Endodermal cell (in vitro differentiated cells): ENCODE measurements at regions not wholly inside any gene's neighbourhood (a gene's known extent, or its start where the extent isn't known, plus 50 kb on each side); places are given as distances from the start of the nearest gene placed in this dataset.

Source experiments
- DNase-seq: peaks from one replicate; pipeline ENCODE4 v3.0.0-alpha.2; 2017
- H3K27ac ChIP-seq: 2 replicates; pipeline ENCODE4 v1.5.1; 2013; ENCODE audit warnings: mild to moderate bottlenecking, low read depth, low read length, moderate library complexity
- H3K27me3 ChIP-seq: 2 replicates; pipeline ENCODE4 v1.6.1; 2013; ENCODE audit warnings: mild to moderate bottlenecking, low read length, moderate library complexity; ENCODE audit not compliant: insufficient read depth, control insufficient read depth, poor library complexity, severe bottlenecking
- H3K36me3 ChIP-seq: 2 replicates; pipeline ENCODE4 v1.7.0; 2013; ENCODE audit warnings: mild to moderate bottlenecking, low read length, moderate library complexity; ENCODE audit not compliant: control insufficient read depth, insufficient read depth
- H3K4me1 ChIP-seq: one replicate; pipeline ENCODE4 v1.7.0; 2013; ENCODE audit warnings: low read length; ENCODE audit not compliant: control insufficient read depth, insufficient read depth
- H3K4me3 ChIP-seq: 2 replicates; pipeline ENCODE4 v1.5.1; 2013; ENCODE audit warnings: mild to moderate bottlenecking, low read length, moderate library complexity
- H3K9ac ChIP-seq: 2 replicates; pipeline ENCODE4 v1.6.1; 2013; ENCODE audit warnings: mild to moderate bottlenecking, low read length, moderate library complexity; ENCODE audit not compliant: poor library complexity, severe bottlenecking; ENCODE audit errors: extremely low read depth
- H3K9me3 ChIP-seq: 2 replicates; pipeline ENCODE4 v1.6.1; 2013; ENCODE audit warnings: mild to moderate bottlenecking, low read length, moderate library complexity; ENCODE audit not compliant: control insufficient read depth
- H3K27ac Mint-ChIP-seq: 2 replicates; pipeline ENCODE4 v1.8.0; 2020; ENCODE audit warnings: mixed read lengths
- H3K27me3 Mint-ChIP-seq: 2 replicates; pipeline ENCODE4 v1.8.0; 2021; ENCODE audit warnings: mild to moderate bottlenecking, mixed read lengths; ENCODE audit not compliant: insufficient read depth
- H3K36me3 Mint-ChIP-seq: 2 replicates; pipeline ENCODE4 v1.8.0; 2020; ENCODE audit warnings: low read depth, mixed read lengths
- H3K4me1 Mint-ChIP-seq: 2 replicates; pipeline ENCODE4 v1.8.0; 2020; ENCODE audit warnings: mixed read lengths
- H3K4me3 Mint-ChIP-seq: 2 replicates; pipeline ENCODE4 v1.8.0; 2020; ENCODE audit warnings: mild to moderate bottlenecking, moderate library complexity, mixed read lengths
- H3K9me3 Mint-ChIP-seq: 2 replicates; pipeline ENCODE4 v1.8.0; 2020; ENCODE audit warnings: mild to moderate bottlenecking, mixed read lengths
- WGBS, 2 experiments: methylation state at CpG; one replicate each; pipeline versions ENCODE4 v1.1.5 to v1.1.7; 2013; ENCODE audit warnings: missing lambda C conversion rate in 2 of 2, mixed read lengths in 1 of 2; ENCODE audit not compliant: insufficient coverage in 1 of 2, insufficient read length in 1 of 2; 5-methylcytosine and 5-hydroxymethylcytosine counted together
- TF ChIP-seq, protein P1 (sequence below): fragments of 200-600 bp; sonication (generic); conservative IDR thresholded peaks from 2 replicates; pipeline ENCODE4 v1.5.0; 2021; ENCODE audit warnings: antibody characterized with exemption, mild to moderate bottlenecking

DNA sequence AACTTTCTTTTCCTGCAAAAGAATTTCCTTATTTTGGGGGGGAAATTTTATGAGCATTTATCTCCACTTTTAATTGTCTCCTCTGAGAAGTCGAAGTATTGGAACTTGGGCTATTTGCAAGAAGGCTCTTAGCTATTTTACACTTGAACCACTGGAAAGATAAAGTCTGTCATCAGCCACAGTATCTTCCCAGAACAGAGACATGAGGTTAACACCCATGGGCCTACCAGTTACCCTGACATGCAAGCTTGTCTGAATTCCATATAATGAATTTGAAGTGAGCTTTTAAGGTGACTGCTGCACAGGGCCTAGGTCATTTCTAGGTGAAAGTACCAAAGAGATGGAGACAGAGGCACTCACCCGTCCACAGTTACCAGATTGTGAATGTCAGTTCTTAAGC is 193.1 kb downstream of the SIM1 start:
- Mint-ChIP-seq H3K4me1 (peaks cover 7% of the 10 kb centered on the region), H3K27me3 (no peaks in the 10 kb centered on the region), H3K36me3 (no peaks in the 10 kb centered on the region), H3K4me3 (no peak overlapping the region), H3K27ac (no peak overlapping the region), H3K9me3 (peaks cover 9% of the 10 kb centered on the region)
- Histone ChIP-seq H3K36me3 (no peaks in the 10 kb centered on the region), H3K27ac (no peak overlapping the region), H3K27me3 (no peaks in the 10 kb centered on the region), H3K9ac (no peak overlapping the region), H3K9me3 (no peaks in the 10 kb centered on the region), H3K4me1 (no peaks in the 10 kb centered on the region), H3K4me3 (no peak overlapping the region)
- DNase-seq = no peak
- 96 to 100% methylated on average over 1 to 2 of the region's 2 CpGs for WGBS, 2 experiments
- TF ChIP-seq, protein P1, sequence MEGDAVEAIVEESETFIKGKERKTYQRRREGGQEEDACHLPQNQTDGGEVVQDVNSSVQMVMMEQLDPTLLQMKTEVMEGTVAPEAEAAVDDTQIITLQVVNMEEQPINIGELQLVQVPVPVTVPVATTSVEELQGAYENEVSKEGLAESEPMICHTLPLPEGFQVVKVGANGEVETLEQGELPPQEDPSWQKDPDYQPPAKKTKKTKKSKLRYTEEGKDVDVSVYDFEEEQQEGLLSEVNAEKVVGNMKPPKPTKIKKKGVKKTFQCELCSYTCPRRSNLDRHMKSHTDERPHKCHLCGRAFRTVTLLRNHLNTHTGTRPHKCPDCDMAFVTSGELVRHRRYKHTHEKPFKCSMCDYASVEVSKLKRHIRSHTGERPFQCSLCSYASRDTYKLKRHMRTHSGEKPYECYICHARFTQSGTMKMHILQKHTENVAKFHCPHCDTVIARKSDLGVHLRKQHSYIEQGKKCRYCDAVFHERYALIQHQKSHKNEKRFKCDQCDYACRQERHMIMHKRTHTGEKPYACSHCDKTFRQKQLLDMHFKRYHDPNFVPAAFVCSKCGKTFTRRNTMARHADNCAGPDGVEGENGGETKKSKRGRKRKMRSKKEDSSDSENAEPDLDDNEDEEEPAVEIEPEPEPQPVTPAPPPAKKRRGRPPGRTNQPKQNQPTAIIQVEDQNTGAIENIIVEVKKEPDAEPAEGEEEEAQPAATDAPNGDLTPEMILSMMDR = no peak

DNA sequence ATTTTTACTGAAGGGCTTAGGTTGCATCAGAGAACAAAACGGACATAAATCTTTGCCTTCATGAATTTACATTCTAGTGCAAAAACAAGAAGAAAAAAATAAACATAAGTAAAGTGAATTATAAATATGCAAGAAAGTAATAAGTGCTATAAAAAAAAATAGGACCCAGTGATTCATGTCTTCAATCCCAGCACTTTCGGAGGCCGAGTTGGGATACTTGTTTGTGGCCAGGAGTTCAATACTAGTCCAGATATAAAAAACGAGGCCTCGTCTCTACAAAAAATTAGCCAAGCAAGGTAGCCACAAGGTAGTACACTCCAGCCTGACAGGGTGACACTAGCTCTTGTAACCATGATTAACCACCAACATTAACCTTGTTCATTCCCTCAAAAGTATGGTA is 193.5 kb downstream of the SIM1 start:
- Mint-ChIP-seq H3K4me1 (peaks cover 12% of the 10 kb centered on the region), H3K4me3 (no peak overlapping the region), H3K9me3 (peaks cover 9% of the 10 kb centered on the region), H3K27me3 (no peaks in the 10 kb centered on the region), H3K36me3 (no peaks in the 10 kb centered on the region), H3K27ac (no peak overlapping the region)
- Histone ChIP-seq H3K27me3 (no peaks in the 10 kb centered on the region), H3K27ac (no peak overlapping the region), H3K4me3 (no peak overlapping the region), H3K36me3 (no peaks in the 10 kb centered on the region), H3K9me3 (no peaks in the 10 kb centered on the region), H3K9ac (no peak overlapping the region), H3K4me1 (no peaks in the 10 kb centered on the region)
- TF ChIP-seq, protein P1 = no peak
- no peak for DNase-seq
- WGBS, 2 experiments = 92 to 100% methylated on average over 4 to 5 of the region's 5 CpGs

DNA sequence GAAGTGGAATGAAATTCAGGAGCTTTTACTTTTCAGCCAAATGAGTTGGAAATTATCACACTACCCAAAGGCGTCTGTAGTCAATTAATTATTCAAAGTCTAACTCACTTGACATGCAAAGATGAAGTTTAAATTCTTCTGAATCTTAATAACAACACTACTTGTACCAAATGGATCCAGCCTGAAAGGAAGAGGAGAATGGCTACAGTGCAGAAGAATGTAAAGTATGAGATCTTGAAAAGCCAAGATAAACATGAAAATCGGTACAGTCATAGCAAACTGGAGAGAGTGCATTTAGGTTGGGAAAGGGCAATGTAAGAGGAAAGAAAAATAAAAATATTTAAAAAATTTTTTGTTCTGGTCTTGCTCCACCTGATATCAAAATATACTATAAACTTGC is 195.5 kb downstream of the SIM1 start:
- Mint-ChIP-seq H3K4me1 (peaks cover 12% of the 10 kb centered on the region), H3K27me3 (no peaks in the 10 kb centered on the region), H3K4me3 (no peak overlapping the region), H3K27ac (no peak overlapping the region), H3K9me3 (no peaks in the 10 kb centered on the region), H3K36me3 (no peaks in the 10 kb centered on the region)
- no peak overlapping the region for H3K9ac ChIP-seq
- H3K9me3 ChIP-seq = no peaks in the 10 kb centered on the region
- no peak for DNase-seq
- H3K27ac ChIP-seq = no peak overlapping the region
- H3K27me3 ChIP-seq = no peaks in the 10 kb centered on the region
- no peaks in the 10 kb centered on the region for H3K4me1 ChIP-seq
- TF ChIP-seq, protein P1 = no peak
- no peaks in the 10 kb centered on the region for H3K36me3 ChIP-seq
- WGBS, 2 experiments = 80% methylated on average over 2 of the region's 2 CpGs; no CpG with 5 or more reads in 1 of the 2 experiments
- no peak overlapping the region for H3K4me3 ChIP-seq
